ENCODE measurements at regions not wholly inside any gene's neighbourhood (a gene's known extent, or its start where the extent isn't known, plus 50 kb on each side); places are given as distances from the start of the nearest gene placed in this dataset.

DNA sequence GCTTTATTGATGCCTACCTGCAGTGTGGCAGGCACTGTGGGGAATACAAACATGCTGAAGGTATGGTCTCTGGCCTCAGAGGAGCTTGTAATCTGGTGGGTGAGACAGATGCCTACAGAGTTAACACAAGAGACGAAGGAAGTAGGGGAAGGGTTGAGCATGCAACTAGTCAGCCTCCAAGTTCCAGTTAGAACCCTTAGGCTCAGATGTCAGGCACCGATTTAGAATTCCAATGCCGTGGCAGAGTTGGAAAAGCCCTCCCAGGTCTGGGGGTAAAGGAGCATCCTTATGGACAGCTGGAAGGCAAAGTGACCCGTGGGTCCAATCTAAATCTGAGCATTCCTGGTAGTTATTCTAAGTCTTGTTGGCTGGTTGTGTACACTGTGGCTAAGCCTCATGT is 132.9 kb upstream of the GJB5 start:
- no peak for TF ChIP-seq EZH2phosphoT487 (IDR thresholded peaks at IDR 0.05; ENCODE audit: unreplicated experiment)
- no peak for TF ChIP-seq EZH2 (IDR thresholded peaks at IDR 0.05; ENCODE audit: low read depth, unreplicated experiment)
- TF ChIP-seq, protein P1, sequence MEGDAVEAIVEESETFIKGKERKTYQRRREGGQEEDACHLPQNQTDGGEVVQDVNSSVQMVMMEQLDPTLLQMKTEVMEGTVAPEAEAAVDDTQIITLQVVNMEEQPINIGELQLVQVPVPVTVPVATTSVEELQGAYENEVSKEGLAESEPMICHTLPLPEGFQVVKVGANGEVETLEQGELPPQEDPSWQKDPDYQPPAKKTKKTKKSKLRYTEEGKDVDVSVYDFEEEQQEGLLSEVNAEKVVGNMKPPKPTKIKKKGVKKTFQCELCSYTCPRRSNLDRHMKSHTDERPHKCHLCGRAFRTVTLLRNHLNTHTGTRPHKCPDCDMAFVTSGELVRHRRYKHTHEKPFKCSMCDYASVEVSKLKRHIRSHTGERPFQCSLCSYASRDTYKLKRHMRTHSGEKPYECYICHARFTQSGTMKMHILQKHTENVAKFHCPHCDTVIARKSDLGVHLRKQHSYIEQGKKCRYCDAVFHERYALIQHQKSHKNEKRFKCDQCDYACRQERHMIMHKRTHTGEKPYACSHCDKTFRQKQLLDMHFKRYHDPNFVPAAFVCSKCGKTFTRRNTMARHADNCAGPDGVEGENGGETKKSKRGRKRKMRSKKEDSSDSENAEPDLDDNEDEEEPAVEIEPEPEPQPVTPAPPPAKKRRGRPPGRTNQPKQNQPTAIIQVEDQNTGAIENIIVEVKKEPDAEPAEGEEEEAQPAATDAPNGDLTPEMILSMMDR (conservative IDR thresholded peaks at IDR 0.05; ENCODE audit: low read depth in 2 of 2), result no peak
- TF ChIP-seq, protein P2, sequence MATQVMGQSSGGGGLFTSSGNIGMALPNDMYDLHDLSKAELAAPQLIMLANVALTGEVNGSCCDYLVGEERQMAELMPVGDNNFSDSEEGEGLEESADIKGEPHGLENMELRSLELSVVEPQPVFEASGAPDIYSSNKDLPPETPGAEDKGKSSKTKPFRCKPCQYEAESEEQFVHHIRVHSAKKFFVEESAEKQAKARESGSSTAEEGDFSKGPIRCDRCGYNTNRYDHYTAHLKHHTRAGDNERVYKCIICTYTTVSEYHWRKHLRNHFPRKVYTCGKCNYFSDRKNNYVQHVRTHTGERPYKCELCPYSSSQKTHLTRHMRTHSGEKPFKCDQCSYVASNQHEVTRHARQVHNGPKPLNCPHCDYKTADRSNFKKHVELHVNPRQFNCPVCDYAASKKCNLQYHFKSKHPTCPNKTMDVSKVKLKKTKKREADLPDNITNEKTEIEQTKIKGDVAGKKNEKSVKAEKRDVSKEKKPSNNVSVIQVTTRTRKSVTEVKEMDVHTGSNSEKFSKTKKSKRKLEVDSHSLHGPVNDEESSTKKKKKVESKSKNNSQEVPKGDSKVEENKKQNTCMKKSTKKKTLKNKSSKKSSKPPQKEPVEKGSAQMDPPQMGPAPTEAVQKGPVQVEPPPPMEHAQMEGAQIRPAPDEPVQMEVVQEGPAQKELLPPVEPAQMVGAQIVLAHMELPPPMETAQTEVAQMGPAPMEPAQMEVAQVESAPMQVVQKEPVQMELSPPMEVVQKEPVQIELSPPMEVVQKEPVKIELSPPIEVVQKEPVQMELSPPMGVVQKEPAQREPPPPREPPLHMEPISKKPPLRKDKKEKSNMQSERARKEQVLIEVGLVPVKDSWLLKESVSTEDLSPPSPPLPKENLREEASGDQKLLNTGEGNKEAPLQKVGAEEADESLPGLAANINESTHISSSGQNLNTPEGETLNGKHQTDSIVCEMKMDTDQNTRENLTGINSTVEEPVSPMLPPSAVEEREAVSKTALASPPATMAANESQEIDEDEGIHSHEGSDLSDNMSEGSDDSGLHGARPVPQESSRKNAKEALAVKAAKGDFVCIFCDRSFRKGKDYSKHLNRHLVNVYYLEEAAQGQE (IDR thresholded peaks at IDR 0.05; ENCODE audit: unreplicated experiment), result no peak
- TF ChIP-seq POLR2AphosphoS5 (IDR thresholded peaks at IDR 0.05; ENCODE audit: low read depth), result no peak
- no peak for TF ChIP-seq ZNF331 (CRISPR knock-in tag; IDR thresholded peaks at IDR 0.05; ENCODE audit: low read depth)
- TF ChIP-seq, protein P3, sequence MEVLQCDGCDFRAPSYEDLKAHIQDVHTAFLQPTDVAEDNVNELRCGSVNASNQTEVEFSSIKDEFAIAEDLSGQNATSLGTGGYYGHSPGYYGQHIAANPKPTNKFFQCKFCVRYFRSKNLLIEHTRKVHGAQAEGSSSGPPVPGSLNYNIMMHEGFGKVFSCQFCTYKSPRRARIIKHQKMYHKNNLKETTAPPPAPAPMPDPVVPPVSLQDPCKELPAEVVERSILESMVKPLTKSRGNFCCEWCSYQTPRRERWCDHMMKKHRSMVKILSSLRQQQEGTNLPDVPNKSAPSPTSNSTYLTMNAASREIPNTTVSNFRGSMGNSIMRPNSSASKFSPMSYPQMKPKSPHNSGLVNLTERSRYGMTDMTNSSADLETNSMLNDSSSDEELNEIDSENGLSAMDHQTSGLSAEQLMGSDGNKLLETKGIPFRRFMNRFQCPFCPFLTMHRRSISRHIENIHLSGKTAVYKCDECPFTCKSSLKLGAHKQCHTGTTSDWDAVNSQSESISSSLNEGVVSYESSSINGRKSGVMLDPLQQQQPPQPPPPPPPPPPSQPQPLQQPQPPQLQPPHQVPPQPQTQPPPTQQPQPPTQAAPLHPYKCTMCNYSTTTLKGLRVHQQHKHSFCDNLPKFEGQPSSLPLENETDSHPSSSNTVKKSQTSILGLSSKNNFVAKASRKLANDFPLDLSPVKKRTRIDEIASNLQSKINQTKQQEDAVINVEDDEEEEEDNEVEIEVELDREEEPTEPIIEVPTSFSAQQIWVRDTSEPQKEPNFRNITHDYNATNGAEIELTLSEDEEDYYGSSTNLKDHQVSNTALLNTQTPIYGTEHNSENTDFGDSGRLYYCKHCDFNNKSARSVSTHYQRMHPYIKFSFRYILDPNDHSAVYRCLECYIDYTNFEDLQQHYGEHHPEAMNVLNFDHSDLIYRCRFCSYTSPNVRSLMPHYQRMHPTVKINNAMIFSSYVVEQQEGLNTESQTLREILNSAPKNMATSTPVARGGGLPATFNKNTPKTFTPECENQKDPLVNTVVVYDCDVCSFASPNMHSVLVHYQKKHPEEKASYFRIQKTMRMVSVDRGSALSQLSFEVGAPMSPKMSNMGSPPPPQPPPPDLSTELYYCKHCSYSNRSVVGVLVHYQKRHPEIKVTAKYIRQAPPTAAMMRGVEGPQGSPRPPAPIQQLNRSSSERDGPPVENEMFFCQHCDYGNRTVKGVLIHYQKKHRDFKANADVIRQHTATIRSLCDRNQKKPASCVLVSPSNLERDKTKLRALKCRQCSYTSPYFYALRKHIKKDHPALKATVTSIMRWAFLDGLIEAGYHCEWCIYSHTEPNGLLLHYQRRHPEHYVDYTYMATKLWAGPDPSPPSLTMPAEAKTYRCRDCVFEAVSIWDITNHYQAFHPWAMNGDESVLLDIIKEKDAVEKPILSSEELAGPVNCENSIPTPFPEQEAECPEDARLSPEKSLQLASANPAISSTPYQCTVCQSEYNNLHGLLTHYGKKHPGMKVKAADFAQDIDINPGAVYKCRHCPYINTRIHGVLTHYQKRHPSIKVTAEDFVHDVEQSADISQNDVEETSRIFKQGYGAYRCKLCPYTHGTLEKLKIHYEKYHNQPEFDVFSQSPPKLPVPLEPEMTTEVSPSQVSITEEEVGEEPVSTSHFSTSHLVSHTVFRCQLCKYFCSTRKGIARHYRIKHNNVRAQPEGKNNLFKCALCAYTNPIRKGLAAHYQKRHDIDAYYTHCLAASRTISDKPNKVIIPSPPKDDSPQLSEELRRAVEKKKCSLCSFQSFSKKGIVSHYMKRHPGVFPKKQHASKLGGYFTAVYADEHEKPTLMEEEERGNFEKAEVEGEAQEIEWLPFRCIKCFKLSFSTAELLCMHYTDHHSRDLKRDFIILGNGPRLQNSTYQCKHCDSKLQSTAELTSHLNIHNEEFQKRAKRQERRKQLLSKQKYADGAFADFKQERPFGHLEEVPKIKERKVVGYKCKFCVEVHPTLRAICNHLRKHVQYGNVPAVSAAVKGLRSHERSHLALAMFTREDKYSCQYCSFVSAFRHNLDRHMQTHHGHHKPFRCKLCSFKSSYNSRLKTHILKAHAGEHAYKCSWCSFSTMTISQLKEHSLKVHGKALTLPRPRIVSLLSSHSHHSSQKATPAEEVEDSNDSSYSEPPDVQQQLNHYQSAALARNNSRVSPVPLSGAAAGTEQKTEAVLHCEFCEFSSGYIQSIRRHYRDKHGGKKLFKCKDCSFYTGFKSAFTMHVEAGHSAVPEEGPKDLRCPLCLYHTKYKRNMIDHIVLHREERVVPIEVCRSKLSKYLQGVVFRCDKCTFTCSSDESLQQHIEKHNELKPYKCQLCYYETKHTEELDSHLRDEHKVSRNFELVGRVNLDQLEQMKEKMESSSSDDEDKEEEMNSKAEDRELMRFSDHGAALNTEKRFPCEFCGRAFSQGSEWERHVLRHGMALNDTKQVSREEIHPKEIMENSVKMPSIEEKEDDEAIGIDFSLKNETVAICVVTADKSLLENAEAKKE (CRISPR knock-in tag; IDR thresholded peaks at IDR 0.05), result no peak
- TF ChIP-seq CREB1 (CRISPR knock-in tag; IDR thresholded peaks at IDR 0.05; ENCODE audit: low read depth), result no peak
- TF ChIP-seq, protein P4, sequence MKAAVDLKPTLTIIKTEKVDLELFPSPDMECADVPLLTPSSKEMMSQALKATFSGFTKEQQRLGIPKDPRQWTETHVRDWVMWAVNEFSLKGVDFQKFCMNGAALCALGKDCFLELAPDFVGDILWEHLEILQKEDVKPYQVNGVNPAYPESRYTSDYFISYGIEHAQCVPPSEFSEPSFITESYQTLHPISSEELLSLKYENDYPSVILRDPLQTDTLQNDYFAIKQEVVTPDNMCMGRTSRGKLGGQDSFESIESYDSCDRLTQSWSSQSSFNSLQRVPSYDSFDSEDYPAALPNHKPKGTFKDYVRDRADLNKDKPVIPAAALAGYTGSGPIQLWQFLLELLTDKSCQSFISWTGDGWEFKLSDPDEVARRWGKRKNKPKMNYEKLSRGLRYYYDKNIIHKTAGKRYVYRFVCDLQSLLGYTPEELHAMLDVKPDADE (IDR thresholded peaks at IDR 0.05), result no peak
- TF ChIP-seq JUNB (IDR thresholded peaks at IDR 0.05; ENCODE audit: unreplicated experiment), result no peak
- TF ChIP-seq ZNF114 (CRISPR knock-in tag; IDR thresholded peaks at IDR 0.05), result no peak
- TF ChIP-seq NANOG (IDR thresholded peaks at IDR 0.05; ENCODE audit: borderline replicate concordance), result no peak
- no peak for TF ChIP-seq STAT1 (IDR thresholded peaks at IDR 0.05; ENCODE audit: unreplicated experiment)

All from GM23338 (cell line).